Brain microvascular endothelial cell (primary cell): ENCODE measurements at regions not wholly inside any gene's neighbourhood (a gene's known extent, or its start where the extent isn't known, plus 50 kb on each side); places are given as distances from the start of the nearest gene placed in this dataset.

Experiments used
- DNase-seq: peaks from one replicate; pipeline ENCODE4 v3.0.0-alpha.2; 2020
- H3K27ac ChIP-seq: fragments of 250-450 bp; sonication (Bioruptor Pico); 2 replicates; pipeline ENCODE4 v1.5.1; 2020; ENCODE audit warnings: mild to moderate bottlenecking, moderate library complexity
- H3K27me3 ChIP-seq: fragments of 250-450 bp; sonication (Bioruptor Pico); replicated peaks from 2 replicates; pipeline ENCODE4 v1.5.1; 2020; ENCODE audit warnings: mild to moderate bottlenecking
- H3K36me3 ChIP-seq: fragments of 250-450 bp; sonication (Bioruptor Pico); replicated peaks from 2 replicates; pipeline ENCODE4 v1.5.1; 2020; ENCODE audit warnings: mild to moderate bottlenecking
- H3K4me3 ChIP-seq: 2 replicates; pipeline ENCODE4 v1.5.1; 2011; ENCODE audit warnings: low read depth, mild to moderate bottlenecking, control low read depth, low read length, moderate library complexity
- CTCF ChIP-seq: IDR thresholded peaks from 2 replicates; pipeline ENCODE4 v1.5.1; 2011; ENCODE audit warnings: low read depth, mild to moderate bottlenecking, moderate library complexity, low read length, control low read depth, inconsistent platforms; ENCODE audit errors: missing control alignments
- in situ Hi-C: cut with HindIII; loops from 2 replicates; pipeline ENCODE4 v1.10.0; 2017; ENCODE audit warnings: low sequenced_read_pairs, low pct_ligation_motif_present

- TF ChIP-seq CTCF, result no peak
- in situ Hi-C loops, result no loop called here
- Histone ChIP-seq H3K27me3 (no peaks in the 10 kb centered on the region), H3K4me3 (no peak overlapping the region), H3K27ac (no peak overlapping the region), H3K36me3 (no peaks in the 10 kb centered on the region)
- no peak for DNase-seq
Observed at GRCh38 chr12:43177276-43177675, 374.7 kb downstream of the ADAMTS20 start.

- no peak for DNase-seq
- H3K4me3 ChIP-seq, result no peak overlapping the region
- in situ Hi-C loops, result no loop called here
- no peaks in the 10 kb centered on the region for H3K27me3 ChIP-seq
- no peak overlapping the region for H3K27ac ChIP-seq
- H3K36me3 ChIP-seq, result no peaks in the 10 kb centered on the region
- TF ChIP-seq CTCF, result no peak
Observed at GRCh38 chr12:43169115-43169681, 382.8 kb downstream of the ADAMTS20 start.

- in situ Hi-C loops, result no loop called here
- Histone ChIP-seq H3K36me3 (no peaks in the 10 kb centered on the region), H3K27me3 (no peaks in the 10 kb centered on the region), H3K27ac (no peak overlapping the region), H3K4me3 (no peak overlapping the region)
- DNase-seq, result no peak
- no peak for TF ChIP-seq CTCF
Observed at GRCh38 chr12:43167691-43168090, 384.3 kb downstream of the ADAMTS20 start.

GRCh38 chr12:43165351-43165750 is 386.7 kb downstream of the ADAMTS20 start:
- Histone ChIP-seq H3K4me3 (no peak overlapping the region), H3K36me3 (no peaks in the 10 kb centered on the region), H3K27me3 (no peaks in the 10 kb centered on the region), H3K27ac (no peak overlapping the region)
- TF ChIP-seq CTCF, result no peak
- in situ Hi-C loops, result no loop called here
- no peak for DNase-seq

GRCh38 chr12:43162138-43162537 is 389.9 kb downstream of the ADAMTS20 start:
- TF ChIP-seq CTCF, result no peak
- Histone ChIP-seq H3K27me3 (no peaks in the 10 kb centered on the region), H3K4me3 (no peak overlapping the region), H3K27ac (no peak overlapping the region), H3K36me3 (no peaks in the 10 kb centered on the region)
- DNase-seq, result no peak
- in situ Hi-C loops, result no loop called here

- TF ChIP-seq CTCF, result no peak
- Histone ChIP-seq H3K4me3 (no peak overlapping the region), H3K36me3 (no peaks in the 10 kb centered on the region), H3K27ac (no peak overlapping the region), H3K27me3 (no peaks in the 10 kb centered on the region)
- in situ Hi-C loops, result no loop called here
- DNase-seq, result no peak
Observed at GRCh38 chr12:43159506-43159905, 392.5 kb downstream of the ADAMTS20 start.
